Gastroesophageal sphincter (tissue), 3 donors: ENCODE measurements at regions not wholly inside any gene's neighbourhood (a gene's known extent, or its start where the extent isn't known, plus 50 kb on each side); places are given as distances from the start of the nearest gene placed in this dataset.

Experiments
- CTCF ChIP-seq, 4 experiments: fragments of 200-600 bp in 2 of 4; fragments of 450-650 bp in 2 of 4; sonication (generic) in 1 of 4; IDR thresholded peaks; one replicate each; pipeline ENCODE4 v1.5.1; 2017 to 2019; ENCODE audit warnings: antibody characterized with exemption in 4 of 4, mild to moderate bottlenecking in 2 of 4, moderate library complexity in 2 of 4
- EP300 ChIP-seq: sonication (generic); formaldehyde crosslinking; IDR thresholded peaks from one replicate; pipeline ENCODE4 v1.6.1; 2017; ENCODE audit warnings: antibody characterized with exemption, mild to moderate bottlenecking

- TF ChIP-seq CTCF (IDR thresholded peaks at IDR 0.05) (no peak), EP300 (no peak)
These were observed 261.0 kb downstream of the BCL2 start for GRCh38 chr18:63058521-63058920.
